ENCODE measurements at regions not wholly inside any gene's neighbourhood (a gene's known extent, or its start where the extent isn't known, plus 50 kb on each side); places are given as distances from the start of the nearest gene placed in this dataset.

DNA sequence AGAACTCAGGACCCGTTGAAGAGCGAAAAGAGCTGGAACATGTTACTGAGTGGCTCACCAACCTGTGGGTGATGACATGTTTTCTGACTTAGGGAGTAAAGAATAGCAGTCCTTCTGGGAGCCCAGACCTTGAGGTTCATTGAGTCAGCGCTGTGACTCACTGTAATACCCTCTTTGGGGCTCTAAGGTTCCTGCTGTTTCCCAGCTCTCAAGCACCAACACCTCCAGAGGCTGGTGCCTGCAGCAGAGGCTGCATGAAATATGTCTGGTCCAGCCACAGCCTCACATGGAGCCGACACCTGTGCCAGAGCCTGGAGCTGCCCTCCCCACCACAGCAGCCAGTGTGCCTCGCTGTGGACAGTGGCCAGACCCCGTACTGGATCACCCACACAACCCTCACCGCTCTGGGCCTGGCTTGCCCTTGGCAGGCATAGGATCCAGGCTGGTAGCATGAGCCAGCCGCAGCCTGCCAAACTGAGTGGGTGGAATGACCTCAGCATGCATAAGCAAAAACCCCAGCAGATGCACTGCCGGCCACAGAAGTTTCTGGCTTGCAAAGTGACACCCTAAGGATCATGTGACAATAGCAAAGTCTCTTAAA lies 143.5 kb upstream of the MRPS30 start:
- ChIA-PET CTCF (no interaction called here), POLR2A (no interaction called here)
- intact Hi-C loops (cut with micrococcal nuclease), result no loop called here
- H3K9me3 Mint-ChIP-seq (ENCODE audit: insufficient read depth), result peaks cover 6% of the 10 kb centered on the region
- no peak overlapping the region for H3K4me3 Mint-ChIP-seq
- H3K4me1 Mint-ChIP-seq, result no peaks in the 10 kb centered on the region
- H3K9me3 ChIP-seq (ENCODE audit: control extremely low read depth in 1 of 3, control insufficient read depth in 2 of 3, insufficient read depth in 1 of 3, low read length in 2 of 3), result peaks cover 0 to 14% (median 0%) of the 10 kb centered on the region in 3 donors
- H3K27me3 ChIP-seq (replicated peaks in 1 of 4; ENCODE audit: control extremely low read depth in 1 of 4, control insufficient read depth in 3 of 4, insufficient read depth in 4 of 4, low read length in 3 of 4), result no peaks in the 10 kb centered on the region
- no peaks in the 10 kb centered on the region for H3K79me2 ChIP-seq (ENCODE audit: control insufficient read depth, insufficient read depth, low read length)
- no peak overlapping the region for H3K4me3 ChIP-seq (ENCODE audit: control extremely low read depth in 1 of 5, extremely low read depth in 1 of 5, insufficient read depth in 1 of 5, low read depth in 2 of 5, low read length in 4 of 5)
- H3K27ac Mint-ChIP-seq, result no peak overlapping the region
- no peak overlapping the region for H3K4me2 ChIP-seq (replicated peaks; ENCODE audit: low read depth, low read length, poor library complexity, severe bottlenecking)
- TF ChIP-seq EZH2 (IDR thresholded peaks at IDR 0.05; ENCODE audit: borderline replicate concordance, insufficient read depth, low read depth, low read length, poor library complexity, severe bottlenecking), result no peak
- no peak overlapping the region for H2AFZ ChIP-seq (ENCODE audit: insufficient read depth, low read depth, low read length, poor library complexity, severe bottlenecking)
- no peaks in the 10 kb centered on the region for H4K20me1 ChIP-seq (ENCODE audit: control insufficient read depth, insufficient read depth, low read length, poor library complexity, severe bottlenecking)
- no peak for DNase-seq
- H3K9ac ChIP-seq (ENCODE audit: low read length), result no peak overlapping the region
- no peaks in the 10 kb centered on the region for H3K36me3 ChIP-seq (replicated peaks in 1 of 2; ENCODE audit: control extremely low read depth in 1 of 2, control insufficient read depth in 1 of 2, extremely low read depth in 1 of 2, insufficient read depth in 2 of 2, low read length in 1 of 2)
- no peaks in the 10 kb centered on the region for H3K4me1 ChIP-seq (ENCODE audit: control insufficient read depth in 2 of 2, insufficient read depth in 2 of 2, low read length in 2 of 2)
- no peak for ATAC-seq (ENCODE audit: low read depth)
- no peak overlapping the region for H3K27ac ChIP-seq (ENCODE audit: low read length in 2 of 2)
- 82% methylated on average over 9 of the region's 9 CpGs for WGBS (ENCODE audit: insufficient coverage)
- H3K27me3 Mint-ChIP-seq, result no peaks in the 10 kb centered on the region

DNA sequence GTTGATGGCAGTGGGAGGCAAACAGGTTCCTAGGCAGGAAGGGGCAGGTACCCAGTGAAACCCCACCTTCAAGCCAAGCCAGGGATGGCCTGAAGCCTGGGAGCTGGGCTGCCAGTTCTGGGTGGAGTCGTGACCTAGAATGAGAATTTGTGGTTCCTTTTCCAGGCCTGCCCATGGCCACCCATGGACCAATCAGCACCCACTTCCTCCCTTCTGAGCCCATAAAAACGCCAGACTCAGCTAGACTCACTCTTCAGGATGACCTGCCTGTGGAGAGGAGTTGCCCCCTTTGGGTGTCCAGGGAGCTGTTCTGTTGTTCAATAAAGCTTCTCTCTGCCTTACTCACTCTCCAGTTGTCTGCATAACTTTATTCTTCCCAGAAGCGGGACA lies 144.0 kb upstream of the MRPS30 start:
- no peak overlapping the region for H3K4me3 Mint-ChIP-seq
- POLR2A ChIA-PET, result no interaction called here
- no peak overlapping the region for H3K9ac ChIP-seq (ENCODE audit: low read length)
- CTCF ChIA-PET, result no interaction called here
- no peaks in the 10 kb centered on the region for H3K79me2 ChIP-seq (ENCODE audit: control insufficient read depth, insufficient read depth, low read length)
- H3K36me3 ChIP-seq (replicated peaks in 1 of 2; ENCODE audit: control extremely low read depth in 1 of 2, control insufficient read depth in 1 of 2, extremely low read depth in 1 of 2, insufficient read depth in 2 of 2, low read length in 1 of 2), result no peaks in the 10 kb centered on the region
- ATAC-seq (ENCODE audit: low read depth), result no peak
- WGBS (ENCODE audit: insufficient coverage), result 93% methylated on average over 2 of the region's 3 CpGs
- DNase-seq, result no peak
- H3K9me3 ChIP-seq (ENCODE audit: control extremely low read depth in 1 of 3, control insufficient read depth in 2 of 3, insufficient read depth in 1 of 3, low read length in 2 of 3), result peaks cover 0 to 14% (median 0%) of the 10 kb centered on the region in 3 donors
- intact Hi-C loops (cut with micrococcal nuclease), result no loop called here
- H3K9me3 Mint-ChIP-seq (ENCODE audit: insufficient read depth), result peaks cover 6% of the 10 kb centered on the region
- TF ChIP-seq, protein P1, sequence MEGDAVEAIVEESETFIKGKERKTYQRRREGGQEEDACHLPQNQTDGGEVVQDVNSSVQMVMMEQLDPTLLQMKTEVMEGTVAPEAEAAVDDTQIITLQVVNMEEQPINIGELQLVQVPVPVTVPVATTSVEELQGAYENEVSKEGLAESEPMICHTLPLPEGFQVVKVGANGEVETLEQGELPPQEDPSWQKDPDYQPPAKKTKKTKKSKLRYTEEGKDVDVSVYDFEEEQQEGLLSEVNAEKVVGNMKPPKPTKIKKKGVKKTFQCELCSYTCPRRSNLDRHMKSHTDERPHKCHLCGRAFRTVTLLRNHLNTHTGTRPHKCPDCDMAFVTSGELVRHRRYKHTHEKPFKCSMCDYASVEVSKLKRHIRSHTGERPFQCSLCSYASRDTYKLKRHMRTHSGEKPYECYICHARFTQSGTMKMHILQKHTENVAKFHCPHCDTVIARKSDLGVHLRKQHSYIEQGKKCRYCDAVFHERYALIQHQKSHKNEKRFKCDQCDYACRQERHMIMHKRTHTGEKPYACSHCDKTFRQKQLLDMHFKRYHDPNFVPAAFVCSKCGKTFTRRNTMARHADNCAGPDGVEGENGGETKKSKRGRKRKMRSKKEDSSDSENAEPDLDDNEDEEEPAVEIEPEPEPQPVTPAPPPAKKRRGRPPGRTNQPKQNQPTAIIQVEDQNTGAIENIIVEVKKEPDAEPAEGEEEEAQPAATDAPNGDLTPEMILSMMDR (IDR thresholded peaks at IDR 0.05), result no peak
- TF ChIP-seq EZH2 (IDR thresholded peaks at IDR 0.05; ENCODE audit: borderline replicate concordance, insufficient read depth, low read depth, low read length, poor library complexity, severe bottlenecking), result no peak
- no peak overlapping the region for H3K4me2 ChIP-seq (replicated peaks; ENCODE audit: low read depth, low read length, poor library complexity, severe bottlenecking)
- H3K4me1 Mint-ChIP-seq, result no peaks in the 10 kb centered on the region
- no peaks in the 10 kb centered on the region for H3K27me3 ChIP-seq (replicated peaks in 1 of 4; ENCODE audit: control extremely low read depth in 1 of 4, control insufficient read depth in 3 of 4, insufficient read depth in 4 of 4, low read length in 3 of 4)
- H3K4me3 ChIP-seq (ENCODE audit: control extremely low read depth in 1 of 5, extremely low read depth in 1 of 5, insufficient read depth in 1 of 5, low read depth in 2 of 5, low read length in 4 of 5), result no peak overlapping the region
- no peaks in the 10 kb centered on the region for H3K27me3 Mint-ChIP-seq
- H3K4me1 ChIP-seq (ENCODE audit: control insufficient read depth in 2 of 2, insufficient read depth in 2 of 2, low read length in 2 of 2), result no peaks in the 10 kb centered on the region
- H4K20me1 ChIP-seq (ENCODE audit: control insufficient read depth, insufficient read depth, low read length, poor library complexity, severe bottlenecking), result no peaks in the 10 kb centered on the region
- H3K27ac ChIP-seq (ENCODE audit: low read length in 2 of 2), result no peak overlapping the region
- no peak overlapping the region for H2AFZ ChIP-seq (ENCODE audit: insufficient read depth, low read depth, low read length, poor library complexity, severe bottlenecking)
- H3K27ac Mint-ChIP-seq, result no peak overlapping the region
